SK-N-SH (cell line): ENCODE measurements at regions not wholly inside any gene's neighbourhood (a gene's known extent, or its start where the extent isn't known, plus 50 kb on each side); places are given as distances from the start of the nearest gene placed in this dataset.

Experiments
- CTCF ChIA-PET: fragments of 300-600, 350-600 bp; formaldehyde crosslinking; extraction: SDS; loops from one replicate; lab custom pipeline; 2021; lab: Yijun Ruan, JAX
- POLR2A ChIA-PET: fragments of 350-600 bp; sonication (Branson Sonifier 250); formaldehyde crosslinking; extraction: SDS; loops from one replicate; lab custom pipeline; 2020; ENCODE audit warnings: antibody characterized with exemption, inconsistent platforms; lab: Yijun Ruan, JAX
- DNase-seq: peaks from one replicate; pipeline ENCODE4 v3.0.0; 2012
- H2AFZ ChIP-seq: fragments of 200-600 bp; sonication (generic); 2 replicates; pipeline ENCODE4 v1.8.1; 2016; ENCODE audit warnings: antibody characterized with exemption, mild to moderate bottlenecking, low read depth
- H3F3A ChIP-seq: fragments of 200-600 bp; sonication (generic); replicated peaks from 2 replicates; pipeline ENCODE3; 2016; ENCODE audit warnings: antibody characterized with exemption, mild to moderate bottlenecking; ENCODE audit not compliant: insufficient read depth
- H3K27ac ChIP-seq, 2 experiments: fragments of 200-500 bp in 1 of 2; fragments of 200-600 bp in 1 of 2; sonication (Bioruptor generic) in 1 of 2; sonication (generic), shearing (Covaris generic) in 1 of 2; 2 replicates each; pipeline versions ENCODE4 v1.5.1 to v1.6.1; 2014 to 2016; ENCODE audit warnings: low read depth in 2 of 2, inconsistent platforms in 1 of 2, low read length in 1 of 2, mild to moderate bottlenecking in 1 of 2, mixed read lengths in 1 of 2
- H3K27me3 ChIP-seq: fragments of 200-600 bp; sonication (generic), shearing (Covaris generic); 2 replicates; pipeline ENCODE4 v1.6.1; 2016; ENCODE audit warnings: mixed run types; ENCODE audit not compliant: insufficient read depth
- H3K36me3 ChIP-seq, 2 experiments: fragments of 200-500 bp in 1 of 2; fragments of 200-600 bp in 1 of 2; sonication (Bioruptor generic) in 1 of 2; sonication (generic) in 1 of 2; replicated peaks in 1 of 2; 2 replicates each; pipeline versions ENCODE3 to v1.5.1; 2014 to 2016; ENCODE audit warnings: low read length in 1 of 2, mild to moderate bottlenecking in 1 of 2; ENCODE audit not compliant: insufficient read depth in 2 of 2, control insufficient read depth in 1 of 2
- H3K4me1 ChIP-seq, 2 experiments: fragments of 200-500 bp in 1 of 2; fragments of 200-600 bp in 1 of 2; sonication (Bioruptor generic) in 1 of 2; sonication (generic), shearing (Covaris generic) in 1 of 2; 2 replicates each; pipeline versions ENCODE4 v1.5.1 to v1.6.1; 2014 to 2016; ENCODE audit warnings: low read depth in 1 of 2, low read length in 1 of 2, mixed run types in 1 of 2; ENCODE audit not compliant: insufficient read depth in 2 of 2, control insufficient read depth in 1 of 2
- H3K4me2 ChIP-seq: fragments of 200-600 bp; sonication (generic), shearing (Covaris generic); 2 replicates; pipeline ENCODE4 v1.6.1; 2017; ENCODE audit warnings: mixed run types
- H3K4me3 ChIP-seq, 2 experiments: fragments of 200-500 bp in 1 of 2; fragments of 200-600 bp in 1 of 2; sonication (Bioruptor generic) in 1 of 2; sonication (generic), shearing (Covaris generic) in 1 of 2; 2 replicates each; pipeline versions ENCODE4 v1.5.1 to v1.8.1; 2014 to 2016; ENCODE audit warnings: low read depth in 2 of 2, inconsistent platforms in 1 of 2, low read length in 1 of 2, mild to moderate bottlenecking in 1 of 2, mixed read lengths in 1 of 2, moderate library complexity in 1 of 2
- H3K79me2 ChIP-seq: fragments of 200-600 bp; sonication (generic); 2 replicates; pipeline ENCODE4 v1.8.1; 2017; ENCODE audit warnings: mild to moderate bottlenecking; ENCODE audit not compliant: insufficient read depth
- H3K9ac ChIP-seq: fragments of 200-600 bp; sonication (generic); 2 replicates; pipeline ENCODE4 v1.6.1; 2017; ENCODE audit warnings: mixed run types
- H3K9me2 ChIP-seq: fragments of 200-600 bp; sonication (generic); 2 replicates; pipeline ENCODE4 v1.6.1; 2017; ENCODE audit warnings: mixed run types
- H3K9me3 ChIP-seq: fragments of 200-600 bp; sonication (generic); 2 replicates; pipeline ENCODE4 v1.6.1; 2017; ENCODE audit warnings: mixed run types, mild to moderate bottlenecking, moderate library complexity
- H4K20me1 ChIP-seq: fragments of 200-600 bp; sonication (generic); 2 replicates; pipeline ENCODE4 v1.6.1; 2017; ENCODE audit warnings: mild to moderate bottlenecking, mixed run types; ENCODE audit not compliant: insufficient read depth
- CHD2 ChIP-seq: fragments of 150-350 bp; IDR thresholded peaks from 2 replicates; pipeline ENCODE4 v1.6.1; 2018; ENCODE audit warnings: low read length; ENCODE audit not compliant: partially characterized antibody
- EP300 ChIP-seq, 2 experiments: IDR thresholded peaks; 2 replicates each; pipeline versions ENCODE4 v1.4.0 to v1.6.1; 2012; ENCODE audit warnings: borderline replicate concordance in 1 of 2, low read depth in 1 of 2, low read length in 1 of 2
- EZH2phosphoT487 ChIP-seq: fragments of 200-600 bp; sonication (generic); IDR thresholded peaks from 2 replicates; pipeline ENCODE4 v1.6.1; 2017; ENCODE audit warnings: low read depth, mixed run types, mild to moderate bottlenecking, antibody characterized with exemption, moderate library complexity, borderline replicate concordance
- FOSL2 ChIP-seq: IDR thresholded peaks from 2 replicates; pipeline ENCODE4 v1.4.0; 2012; ENCODE audit warnings: low read depth, mild to moderate bottlenecking, moderate library complexity, borderline replicate concordance
- FOXM1 ChIP-seq: IDR thresholded peaks from 2 replicates; pipeline ENCODE4 v1.4.0; 2012; ENCODE audit warnings: low read depth, mild to moderate bottlenecking
- GABPA ChIP-seq: IDR thresholded peaks from 2 replicates; pipeline ENCODE4 v1.4.0; 2012; ENCODE audit warnings: low read depth, mild to moderate bottlenecking
- JUND ChIP-seq: IDR thresholded peaks from 2 replicates; pipeline ENCODE4 v1.4.0; 2012
- MEF2A ChIP-seq: IDR thresholded peaks from 2 replicates; pipeline ENCODE4 v1.4.0; 2012; ENCODE audit warnings: low read depth, borderline replicate concordance
- POLR2AphosphoS5 ChIP-seq: IDR thresholded peaks from 2 replicates; pipeline ENCODE4 v1.6.1; 2012; ENCODE audit warnings: low read depth, low read length
- RAD21 ChIP-seq: IDR thresholded peaks from 2 replicates; pipeline ENCODE4 v1.6.1; 2012; ENCODE audit warnings: mild to moderate bottlenecking, low read length
- RCOR1 ChIP-seq: fragments of 150-350 bp; IDR thresholded peaks from 2 replicates; pipeline ENCODE4 v1.6.1; 2017; ENCODE audit warnings: antibody characterized with exemption, low read length
- TAF1 ChIP-seq: IDR thresholded peaks from 2 replicates; pipeline ENCODE4 v1.6.1; 2012; ENCODE audit warnings: low read depth, mild to moderate bottlenecking, low read length, moderate library complexity, borderline replicate concordance
- TCF12 ChIP-seq: IDR thresholded peaks from 2 replicates; pipeline ENCODE4 v1.4.0; 2012
- WGBS: methylation state at CpG from one replicate; pipeline ENCODE4 v1.1.6; 2017; ENCODE audit warnings: low lambda C conversion rate; 5-methylcytosine and 5-hydroxymethylcytosine counted together
- TF ChIP-seq, protein P1 (sequence below): IDR thresholded peaks from 2 replicates; pipeline ENCODE4; 2012
- TF ChIP-seq, protein P2 (sequence below): IDR thresholded peaks from 2 replicates; pipeline ENCODE4 v1.4.0; 2012; ENCODE audit warnings: low read depth
- TF ChIP-seq, protein P3 (sequence below): fragments of 150-350 bp; IDR thresholded peaks from 2 replicates; pipeline ENCODE4 v1.6.1; 2016; ENCODE audit warnings: mild to moderate bottlenecking, low read depth, low read length
- TF ChIP-seq, protein P4 (sequence below): IDR thresholded peaks from 2 replicates; pipeline ENCODE4 v1.6.1; 2012; ENCODE audit warnings: mild to moderate bottlenecking, low read depth, low read length, moderate library complexity

DNA sequence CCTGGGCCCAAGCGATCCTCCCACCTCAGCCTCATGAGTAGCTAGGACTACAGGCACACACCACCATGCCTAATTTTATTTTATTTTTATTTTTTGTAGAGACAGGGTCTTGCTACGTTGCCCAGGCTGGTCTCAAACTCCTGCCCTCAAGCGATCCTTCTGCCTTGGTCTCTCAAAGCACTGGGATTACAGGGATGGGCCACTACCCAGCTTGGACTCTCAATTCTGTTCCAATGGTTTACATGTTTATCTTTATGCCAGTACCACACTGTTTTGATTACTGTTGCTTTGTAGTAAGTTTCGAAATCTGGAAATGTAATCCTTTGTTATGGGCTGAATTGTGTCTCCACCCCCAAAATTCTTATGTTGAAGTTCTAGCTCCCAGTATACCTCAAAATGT is 88.4 kb upstream of the TARDBP start:
- no peak overlapping the region for H2AFZ ChIP-seq
- no peak for DNase-seq
- no peaks in the 10 kb centered on the region for H3K79me2 ChIP-seq
- no peaks in the 10 kb centered on the region for H3F3A ChIP-seq
- no peak overlapping the region for H3K27ac ChIP-seq
- H3K27me3 ChIP-seq, result no peaks in the 10 kb centered on the region
- 38% methylated on average over 4 of the region's 4 CpGs for WGBS
- H3K36me3 ChIP-seq, result no peaks in the 10 kb centered on the region
- no peak overlapping the region for H3K9ac ChIP-seq
- TF ChIP-seq MEF2A (no peak), RAD21 (no peak), EP300 (IDR thresholded peaks at IDR 0.05; ENCODE audit: borderline replicate concordance in 1 of 2, low read depth in 1 of 2, low read length in 1 of 2) (no peak), TAF1 (no peak), JUND (no peak), EZH2phosphoT487 (no peak), FOSL2 (no peak), CHD2 (no peak), RCOR1 (no peak), POLR2AphosphoS5 (no peak), GABPA (no peak), TCF12 (no peak), FOXM1 (no peak)
- TF ChIP-seq, protein P1, sequence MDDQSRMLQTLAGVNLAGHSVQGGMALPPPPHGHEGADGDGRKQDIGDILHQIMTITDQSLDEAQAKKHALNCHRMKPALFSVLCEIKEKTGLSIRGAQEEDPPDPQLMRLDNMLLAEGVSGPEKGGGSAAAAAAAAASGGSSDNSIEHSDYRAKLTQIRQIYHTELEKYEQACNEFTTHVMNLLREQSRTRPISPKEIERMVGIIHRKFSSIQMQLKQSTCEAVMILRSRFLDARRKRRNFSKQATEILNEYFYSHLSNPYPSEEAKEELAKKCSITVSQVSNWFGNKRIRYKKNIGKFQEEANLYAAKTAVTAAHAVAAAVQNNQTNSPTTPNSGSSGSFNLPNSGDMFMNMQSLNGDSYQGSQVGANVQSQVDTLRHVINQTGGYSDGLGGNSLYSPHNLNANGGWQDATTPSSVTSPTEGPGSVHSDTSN, result no peak
- TF ChIP-seq, protein P2, sequence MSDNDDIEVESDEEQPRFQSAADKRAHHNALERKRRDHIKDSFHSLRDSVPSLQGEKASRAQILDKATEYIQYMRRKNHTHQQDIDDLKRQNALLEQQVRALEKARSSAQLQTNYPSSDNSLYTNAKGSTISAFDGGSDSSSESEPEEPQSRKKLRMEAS, result no peak
- TF ChIP-seq, protein P3, sequence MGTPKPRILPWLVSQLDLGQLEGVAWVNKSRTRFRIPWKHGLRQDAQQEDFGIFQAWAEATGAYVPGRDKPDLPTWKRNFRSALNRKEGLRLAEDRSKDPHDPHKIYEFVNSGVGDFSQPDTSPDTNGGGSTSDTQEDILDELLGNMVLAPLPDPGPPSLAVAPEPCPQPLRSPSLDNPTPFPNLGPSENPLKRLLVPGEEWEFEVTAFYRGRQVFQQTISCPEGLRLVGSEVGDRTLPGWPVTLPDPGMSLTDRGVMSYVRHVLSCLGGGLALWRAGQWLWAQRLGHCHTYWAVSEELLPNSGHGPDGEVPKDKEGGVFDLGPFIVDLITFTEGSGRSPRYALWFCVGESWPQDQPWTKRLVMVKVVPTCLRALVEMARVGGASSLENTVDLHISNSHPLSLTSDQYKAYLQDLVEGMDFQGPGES, result no peak
- TF ChIP-seq, protein P4, sequence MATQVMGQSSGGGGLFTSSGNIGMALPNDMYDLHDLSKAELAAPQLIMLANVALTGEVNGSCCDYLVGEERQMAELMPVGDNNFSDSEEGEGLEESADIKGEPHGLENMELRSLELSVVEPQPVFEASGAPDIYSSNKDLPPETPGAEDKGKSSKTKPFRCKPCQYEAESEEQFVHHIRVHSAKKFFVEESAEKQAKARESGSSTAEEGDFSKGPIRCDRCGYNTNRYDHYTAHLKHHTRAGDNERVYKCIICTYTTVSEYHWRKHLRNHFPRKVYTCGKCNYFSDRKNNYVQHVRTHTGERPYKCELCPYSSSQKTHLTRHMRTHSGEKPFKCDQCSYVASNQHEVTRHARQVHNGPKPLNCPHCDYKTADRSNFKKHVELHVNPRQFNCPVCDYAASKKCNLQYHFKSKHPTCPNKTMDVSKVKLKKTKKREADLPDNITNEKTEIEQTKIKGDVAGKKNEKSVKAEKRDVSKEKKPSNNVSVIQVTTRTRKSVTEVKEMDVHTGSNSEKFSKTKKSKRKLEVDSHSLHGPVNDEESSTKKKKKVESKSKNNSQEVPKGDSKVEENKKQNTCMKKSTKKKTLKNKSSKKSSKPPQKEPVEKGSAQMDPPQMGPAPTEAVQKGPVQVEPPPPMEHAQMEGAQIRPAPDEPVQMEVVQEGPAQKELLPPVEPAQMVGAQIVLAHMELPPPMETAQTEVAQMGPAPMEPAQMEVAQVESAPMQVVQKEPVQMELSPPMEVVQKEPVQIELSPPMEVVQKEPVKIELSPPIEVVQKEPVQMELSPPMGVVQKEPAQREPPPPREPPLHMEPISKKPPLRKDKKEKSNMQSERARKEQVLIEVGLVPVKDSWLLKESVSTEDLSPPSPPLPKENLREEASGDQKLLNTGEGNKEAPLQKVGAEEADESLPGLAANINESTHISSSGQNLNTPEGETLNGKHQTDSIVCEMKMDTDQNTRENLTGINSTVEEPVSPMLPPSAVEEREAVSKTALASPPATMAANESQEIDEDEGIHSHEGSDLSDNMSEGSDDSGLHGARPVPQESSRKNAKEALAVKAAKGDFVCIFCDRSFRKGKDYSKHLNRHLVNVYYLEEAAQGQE, result no peak
- no peaks in the 10 kb centered on the region for H3K4me1 ChIP-seq
- H3K4me3 ChIP-seq, result no peak overlapping the region
- CTCF ChIA-PET, result interaction anchor here (0.9 to 1.5 kb wide), 3 partner anchors 14 to 417 kb away, joined by 3 to 6 read pairs (median 3); no protein-coding TSS in a partner anchor
- H4K20me1 ChIP-seq, result no peaks in the 10 kb centered on the region
- no peak overlapping the region for H3K4me2 ChIP-seq
- no peaks in the 10 kb centered on the region for H3K9me3 ChIP-seq
- POLR2A ChIA-PET, result no interaction called here
- H3K9me2 ChIP-seq, result no peaks in the 10 kb centered on the region
